H9 (cell line): ENCODE measurements at regions not wholly inside any gene's neighbourhood (a gene's known extent, or its start where the extent isn't known, plus 50 kb on each side); places are given as distances from the start of the nearest gene placed in this dataset.

Experiments
- DNase-seq: peaks from one replicate; pipeline ENCODE4 v3.0.0-alpha.2; 2017
- H2AFZ ChIP-seq: one replicate; pipeline ENCODE4 v1.6.1; 2013; ENCODE audit warnings: mild to moderate bottlenecking, low read length, control low read depth, moderate library complexity
- H2AK5ac ChIP-seq: 2 replicates; pipeline ENCODE4 v1.6.1; 2013; ENCODE audit warnings: low read length, control low read depth, mixed read lengths; ENCODE audit not compliant: insufficient read length
- H2BK120ac ChIP-seq: one replicate; pipeline ENCODE4 v1.6.1; 2013; ENCODE audit warnings: low read depth, mild to moderate bottlenecking, low read length, control low read depth, inconsistent platforms; ENCODE audit not compliant: poor library complexity, severe bottlenecking
- H2BK12ac ChIP-seq: 2 replicates; pipeline ENCODE4 v1.6.1; 2013; ENCODE audit warnings: low read length, control low read depth, mixed read lengths, low read depth; ENCODE audit not compliant: insufficient read length
- H2BK15ac ChIP-seq: 2 replicates; pipeline ENCODE4 v1.6.1; 2013; ENCODE audit warnings: low read depth, low read length, control low read depth
- H2BK20ac ChIP-seq: one replicate; pipeline ENCODE4 v1.6.1; 2013; ENCODE audit warnings: low read depth, mild to moderate bottlenecking, low read length, control low read depth, inconsistent platforms; ENCODE audit not compliant: poor library complexity, severe bottlenecking
- H2BK5ac ChIP-seq: 2 replicates; pipeline ENCODE4 v1.6.1; 2013; ENCODE audit warnings: low read length, control low read depth, mixed read lengths; ENCODE audit not compliant: insufficient read length
- H3K14ac ChIP-seq: 2 replicates; pipeline ENCODE4 v1.6.1; 2013; ENCODE audit warnings: low read length, control low read depth; ENCODE audit not compliant: insufficient read depth
- H3K18ac ChIP-seq: 2 replicates; pipeline ENCODE4 v1.6.1; 2013; ENCODE audit warnings: low read depth, mild to moderate bottlenecking, mixed read lengths, low read length, control low read depth; ENCODE audit not compliant: insufficient read length
- H3K23ac ChIP-seq: 2 replicates; pipeline ENCODE4 v1.6.1; 2013; ENCODE audit warnings: low read length, control low read depth, mixed read lengths, low read depth; ENCODE audit not compliant: insufficient read length
- H3K23me2 ChIP-seq: 2 replicates; pipeline ENCODE4 v1.6.1; 2013; ENCODE audit warnings: low read depth, mild to moderate bottlenecking, mixed read lengths, low read length, control low read depth; ENCODE audit not compliant: insufficient read length, poor library complexity, severe bottlenecking
- H3K27ac ChIP-seq: 2 replicates; pipeline ENCODE4 v1.5.1; 2013; ENCODE audit warnings: low read length, control low read depth, mixed read lengths, low read depth; ENCODE audit not compliant: insufficient read length
- H3K27me3 ChIP-seq: 2 replicates; pipeline ENCODE4 v1.6.1; 2013; ENCODE audit warnings: low read length, control low read depth, inconsistent platforms; ENCODE audit not compliant: insufficient read depth
- H3K4ac ChIP-seq: 2 replicates; pipeline ENCODE4 v1.6.1; 2013; ENCODE audit warnings: low read depth, mild to moderate bottlenecking, control low read depth, inconsistent platforms, low read length, moderate library complexity
- H3K4me1 ChIP-seq: 2 replicates; pipeline ENCODE4 v1.6.1; 2013; ENCODE audit warnings: low read length, control low read depth, inconsistent platforms; ENCODE audit not compliant: insufficient read depth
- H3K4me2 ChIP-seq: 2 replicates; pipeline ENCODE4 v1.6.1; 2013; ENCODE audit warnings: low read length, control low read depth, mixed read lengths; ENCODE audit not compliant: insufficient read length, insufficient read depth
- H3K56ac ChIP-seq: 2 replicates; pipeline ENCODE4 v1.6.1; 2013; ENCODE audit warnings: low read depth, mild to moderate bottlenecking, mixed read lengths, low read length, control low read depth; ENCODE audit not compliant: insufficient read length
- H3K79me1 ChIP-seq: 2 replicates; pipeline ENCODE4 v1.6.1; 2013; ENCODE audit warnings: low read depth, mild to moderate bottlenecking, moderate library complexity, low read length, control low read depth, inconsistent platforms; ENCODE audit not compliant: insufficient read depth, poor library complexity, severe bottlenecking
- H3K79me2 ChIP-seq: 2 replicates; pipeline ENCODE4 v1.6.1; 2013; ENCODE audit warnings: low read length, control low read depth, inconsistent platforms; ENCODE audit not compliant: insufficient read depth
- H3K9ac ChIP-seq: 2 replicates; pipeline ENCODE4 v1.6.1; 2013; ENCODE audit warnings: low read length, control low read depth, mixed read lengths; ENCODE audit not compliant: insufficient read length; ENCODE audit errors: extremely low read depth
- H3K9me3 ChIP-seq: one replicate; pipeline ENCODE4 v1.6.1; 2013; ENCODE audit warnings: low read depth, low read length, inconsistent platforms; ENCODE audit not compliant: control insufficient read depth
- H3T11ph ChIP-seq: one replicate; pipeline ENCODE4 v1.6.1; 2013; ENCODE audit warnings: mild to moderate bottlenecking, low read length, control low read depth, inconsistent platforms
- H4K20me1 ChIP-seq: one replicate; pipeline ENCODE4 v1.6.1; 2013; ENCODE audit not compliant: control insufficient read depth, insufficient read length, insufficient read depth
- H4K5ac ChIP-seq: 2 replicates; pipeline ENCODE4 v1.6.1; 2013; ENCODE audit warnings: low read depth, mild to moderate bottlenecking, mixed read lengths, low read length, control low read depth; ENCODE audit not compliant: insufficient read length
- H4K8ac ChIP-seq: replicated peaks from 2 replicates; pipeline ENCODE4 v1.6.1; 2013; ENCODE audit warnings: low read length, control low read depth, mixed read lengths, low read depth; ENCODE audit not compliant: insufficient read length
- H4K91ac ChIP-seq: 2 replicates; pipeline ENCODE4 v1.6.1; 2013; ENCODE audit warnings: low read depth, mild to moderate bottlenecking, moderate library complexity, mixed read lengths, low read length, control low read depth; ENCODE audit not compliant: insufficient read length
- H3K27ac Mint-ChIP-seq, 3 experiments: 2 replicates in 2 of 3; 3 replicates in 1 of 3; pipeline ENCODE4 v1.8.0; 2020 to 2021; ENCODE audit warnings: mixed read lengths in 3 of 3, mild to moderate bottlenecking in 1 of 3, moderate library complexity in 1 of 3
- H3K27me3 Mint-ChIP-seq: 2 replicates; pipeline ENCODE4 v1.8.0; 2021; ENCODE audit warnings: low read depth, mild to moderate bottlenecking, moderate library complexity, mixed read lengths
- H3K36me3 Mint-ChIP-seq, 3 experiments: 2 replicates in 2 of 3; 3 replicates in 1 of 3; pipeline ENCODE4 v1.8.0; 2020 to 2021; ENCODE audit warnings: low read depth in 3 of 3, mixed read lengths in 3 of 3; ENCODE audit not compliant: insufficient read depth in 1 of 3
- H3K4me1 Mint-ChIP-seq, 2 experiments: 2 replicates each; pipeline ENCODE4 v1.8.0; 2020; ENCODE audit warnings: mixed read lengths in 2 of 2
- H3K4me3 Mint-ChIP-seq, 2 experiments: 2 replicates in 1 of 2; 3 replicates in 1 of 2; pipeline ENCODE4 v1.8.0; 2020 to 2021; ENCODE audit warnings: mild to moderate bottlenecking in 2 of 2, mixed read lengths in 2 of 2, moderate library complexity in 1 of 2
- H3K9me3 Mint-ChIP-seq, 2 experiments: 2 replicates in 1 of 2; 3 replicates in 1 of 2; pipeline ENCODE4 v1.8.0; 2020; ENCODE audit warnings: mild to moderate bottlenecking in 2 of 2, mixed read lengths in 2 of 2, moderate library complexity in 1 of 2
- CTCF ChIP-seq: fragments of 200-600 bp; sonication (generic); conservative IDR thresholded peaks from 3 replicates; pipeline ENCODE4 v1.8.0; 2021; ENCODE audit warnings: antibody characterized with exemption, mild to moderate bottlenecking
- WGBS: extraction: QIAGEN DNeasy Blood & Tissue Kit; methylation state at CpG from one replicate; pipeline ENCODE4 v1.1.7; 2013; ENCODE audit warnings: missing lambda C conversion rate, low lambda C conversion rate, mixed read lengths; ENCODE audit not compliant: insufficient read length; ENCODE audit errors: extremely low coverage; 5-methylcytosine and 5-hydroxymethylcytosine counted together

DNA sequence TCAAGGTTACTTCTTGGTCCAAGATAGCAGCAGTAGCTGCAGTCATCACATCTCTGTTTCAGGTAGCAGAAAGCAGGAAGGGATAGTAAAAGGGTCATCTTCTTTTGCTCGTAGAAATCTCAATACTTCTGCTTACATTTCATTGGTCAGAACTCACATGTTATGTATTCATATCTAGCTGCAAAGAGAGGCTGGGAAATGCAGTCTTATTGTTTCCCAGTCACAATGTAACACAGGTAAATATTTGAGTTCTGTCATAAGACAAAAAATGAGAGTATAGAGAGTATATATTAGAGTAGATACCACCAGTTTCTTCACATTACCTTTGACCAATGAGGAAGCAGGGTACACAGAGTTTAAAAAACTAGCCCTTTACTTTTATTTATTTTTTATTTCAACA is 132.4 kb upstream of the ITGA6 start:
- Histone ChIP-seq H3K27ac (no peak overlapping the region), H3K79me2 (no peaks in the 10 kb centered on the region), H2BK20ac (no peak overlapping the region), H2AK5ac (no peak overlapping the region), H3K14ac (no peak overlapping the region), H3K23me2 (no peaks in the 10 kb centered on the region), H3K4me1 (peaks cover 8% of the 10 kb centered on the region), H3K27me3 (no peaks in the 10 kb centered on the region; the same call in 1 of the 2 replicates), H4K5ac (no peak overlapping the region), H3K18ac (no peak overlapping the region), H4K8ac (no peak overlapping the region), H3K9ac (no peak overlapping the region), H3K9me3 (no peaks in the 10 kb centered on the region), H4K91ac (no peak overlapping the region), H2AFZ (no peak overlapping the region), H3K56ac (no peak overlapping the region), H4K20me1 (no peaks in the 10 kb centered on the region), H2BK15ac (no peak overlapping the region), H3K4ac (no peak overlapping the region), H3K23ac (no peak overlapping the region), H2BK120ac (no peak overlapping the region), H3K79me1 (no peaks in the 10 kb centered on the region), H2BK5ac (no peak overlapping the region), H3K4me2 (no peak overlapping the region), H2BK12ac (no peak overlapping the region), H3T11ph (no peak overlapping the region)
- Mint-ChIP-seq H3K4me3 (no peak overlapping the region), H3K27me3 (peaks cover 68% of the 10 kb centered on the region), H3K9me3 (no peaks in the 10 kb centered on the region), H3K27ac (no peak overlapping the region), H3K36me3 (peaks cover 0 to 5% (median 0%) of the 10 kb centered on the region in 3 experiments; a peak in 2 of 7 replicates), H3K4me1 (peaks cover 39 to 41% of the 10 kb centered on the region in 2 experiments)
- no CpG with 5 or more reads among the region's 1 CpG for WGBS
- DNase-seq = no peak
- TF ChIP-seq CTCF = no peak
